Brain microvascular endothelial cell (primary cell): ENCODE measurements at regions not wholly inside any gene's neighbourhood (a gene's known extent, or its start where the extent isn't known, plus 50 kb on each side); places are given as distances from the start of the nearest gene placed in this dataset.

Experiments used
- DNase-seq: peaks from one replicate; pipeline ENCODE4 v3.0.0-alpha.2; 2020
- H3K27ac ChIP-seq: fragments of 250-450 bp; sonication (Bioruptor Pico); 2 replicates; pipeline ENCODE4 v1.5.1; 2020; ENCODE audit warnings: mild to moderate bottlenecking, moderate library complexity
- H3K27me3 ChIP-seq: fragments of 250-450 bp; sonication (Bioruptor Pico); replicated peaks from 2 replicates; pipeline ENCODE4 v1.5.1; 2020; ENCODE audit warnings: mild to moderate bottlenecking
- H3K36me3 ChIP-seq: fragments of 250-450 bp; sonication (Bioruptor Pico); replicated peaks from 2 replicates; pipeline ENCODE4 v1.5.1; 2020; ENCODE audit warnings: mild to moderate bottlenecking
- H3K4me3 ChIP-seq: 2 replicates; pipeline ENCODE4 v1.5.1; 2011; ENCODE audit warnings: low read depth, mild to moderate bottlenecking, control low read depth, low read length, moderate library complexity
- in situ Hi-C: cut with HindIII; loops from 2 replicates; pipeline ENCODE4 v1.10.0; 2017; ENCODE audit warnings: low sequenced_read_pairs, low pct_ligation_motif_present
- TF ChIP-seq, protein P1 (sequence below): IDR thresholded peaks from 2 replicates; pipeline ENCODE4 v1.5.1; 2011; ENCODE audit warnings: low read depth, mild to moderate bottlenecking, moderate library complexity, low read length, control low read depth, inconsistent platforms; ENCODE audit errors: missing control alignments

DNA sequence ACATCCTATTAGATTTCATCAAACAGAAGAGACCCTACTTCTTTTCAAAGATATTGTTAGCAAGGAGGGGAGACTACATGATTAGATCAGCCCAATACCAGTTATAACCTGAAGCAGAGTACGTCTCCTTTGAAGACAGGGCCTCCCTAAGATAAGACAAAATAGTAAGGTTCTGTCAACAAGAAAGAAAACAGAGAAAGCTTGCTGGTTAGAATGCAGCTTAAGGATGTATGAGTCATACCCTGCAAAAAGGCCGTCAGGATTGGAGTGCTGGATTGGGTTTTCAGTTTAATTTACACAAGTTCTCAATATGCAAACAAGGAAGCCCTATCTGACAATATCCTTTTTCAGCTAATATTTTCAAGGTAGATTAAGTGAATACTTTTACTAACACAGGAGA lies 1581.2 kb upstream of the WWC1 start:
- in situ Hi-C loops = no loop called here
- no peak for DNase-seq
- Histone ChIP-seq H3K27ac (no peak overlapping the region), H3K4me3 (no peak overlapping the region), H3K36me3 (no peaks in the 10 kb centered on the region), H3K27me3 (no peaks in the 10 kb centered on the region)
- TF ChIP-seq, protein P1, sequence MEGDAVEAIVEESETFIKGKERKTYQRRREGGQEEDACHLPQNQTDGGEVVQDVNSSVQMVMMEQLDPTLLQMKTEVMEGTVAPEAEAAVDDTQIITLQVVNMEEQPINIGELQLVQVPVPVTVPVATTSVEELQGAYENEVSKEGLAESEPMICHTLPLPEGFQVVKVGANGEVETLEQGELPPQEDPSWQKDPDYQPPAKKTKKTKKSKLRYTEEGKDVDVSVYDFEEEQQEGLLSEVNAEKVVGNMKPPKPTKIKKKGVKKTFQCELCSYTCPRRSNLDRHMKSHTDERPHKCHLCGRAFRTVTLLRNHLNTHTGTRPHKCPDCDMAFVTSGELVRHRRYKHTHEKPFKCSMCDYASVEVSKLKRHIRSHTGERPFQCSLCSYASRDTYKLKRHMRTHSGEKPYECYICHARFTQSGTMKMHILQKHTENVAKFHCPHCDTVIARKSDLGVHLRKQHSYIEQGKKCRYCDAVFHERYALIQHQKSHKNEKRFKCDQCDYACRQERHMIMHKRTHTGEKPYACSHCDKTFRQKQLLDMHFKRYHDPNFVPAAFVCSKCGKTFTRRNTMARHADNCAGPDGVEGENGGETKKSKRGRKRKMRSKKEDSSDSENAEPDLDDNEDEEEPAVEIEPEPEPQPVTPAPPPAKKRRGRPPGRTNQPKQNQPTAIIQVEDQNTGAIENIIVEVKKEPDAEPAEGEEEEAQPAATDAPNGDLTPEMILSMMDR = no peak

DNA sequence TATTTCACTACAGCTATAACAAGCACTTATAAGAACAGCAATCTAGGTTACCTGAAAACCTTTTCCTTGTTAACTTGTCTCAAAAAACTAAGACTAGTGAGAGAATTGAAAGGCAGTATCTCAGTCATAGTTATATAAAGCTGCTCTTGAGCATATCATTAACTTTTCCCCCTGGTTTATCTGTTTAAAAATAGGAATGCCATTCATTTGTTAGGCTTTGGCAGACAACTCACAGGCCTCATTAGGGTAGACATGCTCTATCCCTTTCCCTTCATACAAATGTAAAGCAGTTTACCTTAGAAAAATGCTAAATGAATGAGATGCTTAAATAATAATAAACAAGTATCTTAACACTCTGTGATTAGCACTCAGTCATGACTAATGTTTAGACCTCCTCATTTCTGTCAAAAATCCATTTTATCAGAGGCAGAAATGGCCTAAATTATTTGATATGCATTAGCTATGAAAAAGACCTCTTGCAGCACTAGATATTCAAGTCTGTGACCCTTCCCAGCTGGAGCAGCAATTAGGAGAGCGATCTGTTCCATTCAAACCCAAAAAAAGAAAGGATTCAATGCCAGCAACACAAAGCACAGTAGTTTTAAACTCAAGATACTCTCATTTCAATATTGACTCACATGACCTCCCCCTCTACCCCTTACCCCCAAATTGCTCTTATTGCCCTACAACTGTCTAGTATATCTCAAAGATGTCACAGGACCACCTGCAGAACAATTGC lies 1578.8 kb upstream of the WWC1 start:
- no peak for DNase-seq
- Histone ChIP-seq H3K27ac (no peak overlapping the region), H3K4me3 (no peak overlapping the region), H3K27me3 (no peaks in the 10 kb centered on the region), H3K36me3 (no peaks in the 10 kb centered on the region)
- in situ Hi-C loops = no loop called here
- TF ChIP-seq, protein P1 = no peak

DNA sequence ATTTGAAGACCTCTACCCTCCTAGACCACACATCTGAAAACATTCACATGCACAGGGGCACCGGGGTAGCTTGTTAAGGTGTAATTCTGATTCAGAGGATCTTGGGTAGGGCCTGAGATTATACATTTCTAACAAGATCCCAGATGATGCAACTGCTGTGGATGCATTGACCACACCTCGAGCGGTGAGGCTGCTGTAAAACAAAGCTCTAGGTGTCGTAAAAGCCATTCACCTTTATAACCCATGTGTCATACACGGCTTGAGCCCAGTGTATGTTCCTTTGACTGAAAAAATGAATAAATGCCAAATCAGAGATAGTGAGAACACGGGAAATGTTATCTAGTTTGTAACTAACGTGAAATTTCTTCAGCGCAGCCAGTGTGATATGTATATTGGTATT lies 1578.2 kb upstream of the WWC1 start:
- in situ Hi-C loops = no loop called here
- no peaks in the 10 kb centered on the region for H3K27me3 ChIP-seq
- no peak overlapping the region for H3K4me3 ChIP-seq
- DNase-seq = no peak
- TF ChIP-seq, protein P1 = no peak
- no peak overlapping the region for H3K27ac ChIP-seq
- no peaks in the 10 kb centered on the region for H3K36me3 ChIP-seq

DNA sequence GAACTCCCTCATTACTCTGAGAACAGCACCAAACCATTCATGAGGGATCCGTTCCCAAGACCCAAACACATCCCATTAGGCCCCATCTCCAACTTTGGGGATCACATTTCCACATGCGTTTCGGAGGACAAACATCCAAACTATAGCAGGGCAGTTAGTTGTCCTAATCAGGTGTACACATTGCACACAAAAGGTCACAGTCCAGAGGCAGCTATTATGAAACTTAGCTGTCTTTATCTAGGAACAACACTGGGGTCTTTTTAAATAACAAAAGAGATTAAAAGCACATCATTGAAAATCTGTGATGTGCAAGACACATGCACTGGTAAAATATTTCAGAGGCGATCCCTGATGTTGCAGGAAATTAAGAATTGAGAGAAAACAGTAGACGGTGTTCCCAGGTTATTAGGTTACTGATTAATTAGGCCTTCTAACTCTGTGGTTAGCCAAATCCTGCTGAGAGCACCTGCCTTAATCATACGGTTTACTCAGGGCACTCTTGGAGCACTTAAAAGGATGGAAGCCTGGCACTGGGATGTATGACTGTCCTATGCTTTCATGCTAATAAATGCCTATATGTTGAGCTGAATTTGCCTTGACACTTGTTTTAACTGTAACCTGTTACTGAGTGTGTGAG lies 1574.5 kb upstream of the WWC1 start:
- Histone ChIP-seq H3K4me3 (no peak overlapping the region), H3K36me3 (no peaks in the 10 kb centered on the region), H3K27me3 (no peaks in the 10 kb centered on the region), H3K27ac (no peak overlapping the region)
- in situ Hi-C loops = no loop called here
- TF ChIP-seq, protein P1 = no peak
- DNase-seq = no peak

DNA sequence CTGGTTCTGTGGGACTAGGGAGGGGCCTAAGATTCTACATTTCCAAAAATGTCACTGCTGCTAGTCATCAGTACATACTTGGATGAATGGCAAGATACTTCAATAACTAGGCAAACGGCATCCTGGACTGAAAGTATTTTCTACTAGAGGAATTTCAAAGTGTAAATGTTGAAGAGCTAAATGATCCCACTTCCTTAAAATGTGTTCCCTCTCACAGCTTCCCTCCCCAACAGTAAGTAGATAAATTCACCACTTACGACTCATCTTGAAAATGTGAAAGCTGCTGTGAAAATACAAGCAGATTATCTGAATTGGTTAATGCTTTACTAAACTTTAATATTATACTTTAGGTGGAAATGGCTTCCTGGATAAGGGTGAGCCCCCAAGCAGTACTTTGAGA lies 1571.5 kb upstream of the WWC1 start:
- Histone ChIP-seq H3K4me3 (no peak overlapping the region), H3K36me3 (no peaks in the 10 kb centered on the region), H3K27ac (no peak overlapping the region), H3K27me3 (no peaks in the 10 kb centered on the region)
- DNase-seq = no peak
- TF ChIP-seq, protein P1 = no peak
- in situ Hi-C loops = no loop called here
